HFFc6 (cell line): ENCODE measurements at regions not wholly inside any gene's neighbourhood (a gene's known extent, or its start where the extent isn't known, plus 50 kb on each side); places are given as distances from the start of the nearest gene placed in this dataset.
"Not testable (repeated sequence)": the region's sequence is repeated elsewhere in the genome, so short reads cannot be mapped to it uniquely, and the experiment has no call there.

Experiments
- DNase-seq: peaks from one replicate; pipeline ENCODE4 v3.0.0-alpha.2; 2018
- H3K27ac Mint-ChIP-seq: 2 replicates; pipeline ENCODE4 v1.8.0; 2020; ENCODE audit warnings: mild to moderate bottlenecking, mixed read lengths
- H3K27me3 Mint-ChIP-seq: 2 replicates; pipeline ENCODE4 v1.8.0; 2021; ENCODE audit warnings: mild to moderate bottlenecking, moderate library complexity, mixed read lengths; ENCODE audit not compliant: insufficient read depth
- H3K36me3 Mint-ChIP-seq: 2 replicates; pipeline ENCODE4 v1.8.0; 2021; ENCODE audit warnings: low read depth, mixed read lengths
- H3K4me1 Mint-ChIP-seq: 2 replicates; pipeline ENCODE4 v1.8.0; 2020; ENCODE audit warnings: low read depth, mixed read lengths
- H3K4me3 Mint-ChIP-seq: 2 replicates; pipeline ENCODE4 v1.8.0; 2020; ENCODE audit warnings: mild to moderate bottlenecking, moderate library complexity, mixed read lengths
- H3K9me3 Mint-ChIP-seq: 2 replicates; pipeline ENCODE4 v1.8.0; 2020; ENCODE audit warnings: mild to moderate bottlenecking, mixed read lengths
- TF ChIP-seq, protein P1 (sequence below): fragments of 200-600 bp; sonication (generic); IDR thresholded peaks from 2 replicates; pipeline ENCODE4 v1.5.0; 2021; ENCODE audit warnings: antibody characterized with exemption, mild to moderate bottlenecking

DNA sequence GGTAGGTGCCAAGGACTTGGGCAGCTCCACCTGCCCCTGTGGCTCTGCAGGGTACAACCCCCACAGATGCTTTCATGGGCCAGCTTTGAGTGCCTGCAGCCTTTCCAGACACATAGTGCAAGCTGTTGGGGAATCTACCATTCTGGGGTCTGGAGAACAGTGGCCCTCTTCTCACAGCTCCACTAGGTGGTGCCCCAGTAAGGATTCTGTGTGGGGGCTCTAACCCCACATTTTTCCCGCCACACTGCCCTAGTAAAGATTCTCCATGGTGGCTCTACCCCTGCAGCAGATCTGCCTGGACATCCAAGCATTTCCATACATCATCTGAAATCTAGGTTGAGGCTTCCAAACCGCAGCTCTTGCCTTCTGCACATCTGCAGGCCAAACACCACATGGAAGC is 149.7 kb upstream of the FNDC3A start:
- H3K4me1 Mint-ChIP-seq, result peaks cover 6% of the 10 kb centered on the region
- H3K36me3 Mint-ChIP-seq, result peaks cover 9% of the 10 kb centered on the region
- peaks cover 16% of the 10 kb centered on the region for H3K9me3 Mint-ChIP-seq

DNA sequence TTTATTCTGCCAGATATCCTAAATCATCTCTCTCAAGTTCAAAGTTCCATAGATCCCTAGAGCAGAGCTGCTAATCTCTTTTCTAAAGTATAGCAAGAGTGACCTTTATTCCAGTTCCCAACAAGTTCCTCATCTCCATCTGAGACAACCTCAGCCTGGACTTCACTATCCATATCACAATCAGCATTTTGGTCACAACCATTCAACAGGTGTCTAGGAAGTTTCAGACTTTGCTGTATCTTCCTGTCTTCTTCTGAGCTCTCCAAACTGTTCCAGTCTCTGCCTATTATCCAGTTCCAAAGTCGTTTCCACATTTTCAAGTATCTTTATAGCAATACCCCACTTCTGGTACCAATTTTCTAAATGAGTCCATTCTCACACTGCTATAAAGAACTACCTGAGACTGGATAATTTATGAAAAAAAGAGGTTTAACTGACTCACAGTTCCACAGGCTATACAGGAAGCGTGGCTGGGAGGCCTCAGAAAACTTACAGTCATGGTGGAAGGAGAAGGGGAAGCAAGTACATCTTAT is 148.7 kb upstream of the FNDC3A start:
- not testable (repeated sequence) for H3K27me3 Mint-ChIP-seq, H3K4me1 Mint-ChIP-seq, H3K4me3 Mint-ChIP-seq, H3K27ac Mint-ChIP-seq, H3K36me3 Mint-ChIP-seq, DNase-seq
- peaks cover 18% of the 10 kb centered on the region for H3K9me3 Mint-ChIP-seq

More for the DNA sequence above, 149.7 kb upstream of the FNDC3A start:
- TF ChIP-seq, protein P1, sequence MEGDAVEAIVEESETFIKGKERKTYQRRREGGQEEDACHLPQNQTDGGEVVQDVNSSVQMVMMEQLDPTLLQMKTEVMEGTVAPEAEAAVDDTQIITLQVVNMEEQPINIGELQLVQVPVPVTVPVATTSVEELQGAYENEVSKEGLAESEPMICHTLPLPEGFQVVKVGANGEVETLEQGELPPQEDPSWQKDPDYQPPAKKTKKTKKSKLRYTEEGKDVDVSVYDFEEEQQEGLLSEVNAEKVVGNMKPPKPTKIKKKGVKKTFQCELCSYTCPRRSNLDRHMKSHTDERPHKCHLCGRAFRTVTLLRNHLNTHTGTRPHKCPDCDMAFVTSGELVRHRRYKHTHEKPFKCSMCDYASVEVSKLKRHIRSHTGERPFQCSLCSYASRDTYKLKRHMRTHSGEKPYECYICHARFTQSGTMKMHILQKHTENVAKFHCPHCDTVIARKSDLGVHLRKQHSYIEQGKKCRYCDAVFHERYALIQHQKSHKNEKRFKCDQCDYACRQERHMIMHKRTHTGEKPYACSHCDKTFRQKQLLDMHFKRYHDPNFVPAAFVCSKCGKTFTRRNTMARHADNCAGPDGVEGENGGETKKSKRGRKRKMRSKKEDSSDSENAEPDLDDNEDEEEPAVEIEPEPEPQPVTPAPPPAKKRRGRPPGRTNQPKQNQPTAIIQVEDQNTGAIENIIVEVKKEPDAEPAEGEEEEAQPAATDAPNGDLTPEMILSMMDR, result no peak
- Mint-ChIP-seq H3K27me3 (peaks cover 11% of the 10 kb centered on the region), H3K27ac (no peak overlapping the region), H3K4me3 (no peak overlapping the region)
- no peak for DNase-seq

DNA sequence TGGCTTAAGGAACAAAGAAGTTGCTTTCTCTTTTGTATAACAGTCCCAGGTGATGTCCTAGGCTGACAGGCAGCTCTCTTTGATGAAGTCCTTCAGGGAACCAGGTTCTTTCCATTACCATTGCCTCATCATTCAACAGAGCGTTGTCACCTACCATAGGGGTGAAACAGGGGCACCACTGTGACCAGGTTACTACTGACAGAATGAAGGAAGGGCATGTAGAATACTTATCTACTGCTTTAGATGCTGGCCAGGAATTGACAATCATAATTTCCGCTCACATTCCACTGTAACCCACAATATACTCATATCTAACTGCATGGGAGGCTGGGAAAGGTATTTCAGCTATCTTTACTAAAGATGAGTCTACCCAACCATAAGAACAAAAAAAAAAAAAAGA is 148.0 kb upstream of the FNDC3A start:
- Mint-ChIP-seq H3K4me3 (no peak overlapping the region), H3K9me3 (peaks cover 25% of the 10 kb centered on the region), H3K27me3 (peaks cover 11% of the 10 kb centered on the region), H3K4me1 (peaks cover 6% of the 10 kb centered on the region), H3K36me3 (peaks cover 16% of the 10 kb centered on the region), H3K27ac (no peak overlapping the region)
- TF ChIP-seq, protein P1, result no peak
- no peak for DNase-seq

DNA sequence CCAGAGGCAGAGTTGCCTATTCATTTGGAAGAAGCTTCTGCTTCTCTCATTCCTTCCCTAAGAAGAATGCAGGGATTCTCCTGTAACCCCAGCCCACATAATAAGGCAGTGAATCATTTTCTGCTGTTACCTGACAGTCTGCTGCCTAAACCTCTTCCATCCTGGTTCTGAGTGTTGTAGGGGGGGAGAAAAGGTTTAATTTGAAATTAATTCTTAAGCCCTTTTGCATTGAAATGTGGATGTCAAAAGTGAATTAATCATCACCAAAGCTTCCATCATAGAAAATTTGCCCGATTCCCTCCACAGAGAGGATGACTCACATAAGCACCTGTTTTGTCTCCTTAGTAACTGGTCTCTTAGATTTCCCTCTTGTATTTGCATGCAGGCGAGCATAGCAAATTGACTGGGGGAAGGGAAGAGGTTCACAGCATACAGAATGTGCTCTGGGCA is 146.7 kb upstream of the FNDC3A start:
- H3K4me1 Mint-ChIP-seq, result peaks cover 6% of the 10 kb centered on the region
- TF ChIP-seq, protein P1, result no peak
- peaks cover 28% of the 10 kb centered on the region for H3K9me3 Mint-ChIP-seq
- no peak overlapping the region for H3K4me3 Mint-ChIP-seq
- peaks cover 16% of the 10 kb centered on the region for H3K36me3 Mint-ChIP-seq
- peaks cover 11% of the 10 kb centered on the region for H3K27me3 Mint-ChIP-seq
- H3K27ac Mint-ChIP-seq, result no peak overlapping the region
- DNase-seq, result no peak

DNA sequence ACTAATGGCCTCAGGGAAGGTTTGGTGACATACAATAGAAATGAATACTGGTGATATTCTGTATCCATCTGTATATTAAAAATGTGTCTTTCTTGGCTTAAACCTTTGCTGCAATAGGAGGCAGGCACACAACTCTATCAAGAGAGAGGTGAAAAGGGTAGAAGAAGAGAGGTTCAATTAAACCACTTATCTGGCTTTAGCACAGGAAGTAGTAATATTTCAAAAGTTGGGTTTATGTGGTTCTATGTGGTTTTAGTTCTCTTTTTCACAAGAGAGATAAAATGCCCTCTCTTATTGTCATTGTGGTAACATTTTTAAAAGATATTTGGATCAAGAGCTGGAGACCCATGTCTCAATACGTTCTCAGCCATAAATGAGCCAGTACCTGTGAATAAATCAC is 146.2 kb upstream of the FNDC3A start:
- TF ChIP-seq, protein P1, result no peak
- peaks cover 32% of the 10 kb centered on the region for H3K9me3 Mint-ChIP-seq
- H3K4me1 Mint-ChIP-seq, result peaks cover 6% of the 10 kb centered on the region
- H3K27me3 Mint-ChIP-seq, result peaks cover 11% of the 10 kb centered on the region
- no peak overlapping the region for H3K27ac Mint-ChIP-seq
- H3K4me3 Mint-ChIP-seq, result no peak overlapping the region
- peaks cover 16% of the 10 kb centered on the region for H3K36me3 Mint-ChIP-seq
- no peak for DNase-seq

DNA sequence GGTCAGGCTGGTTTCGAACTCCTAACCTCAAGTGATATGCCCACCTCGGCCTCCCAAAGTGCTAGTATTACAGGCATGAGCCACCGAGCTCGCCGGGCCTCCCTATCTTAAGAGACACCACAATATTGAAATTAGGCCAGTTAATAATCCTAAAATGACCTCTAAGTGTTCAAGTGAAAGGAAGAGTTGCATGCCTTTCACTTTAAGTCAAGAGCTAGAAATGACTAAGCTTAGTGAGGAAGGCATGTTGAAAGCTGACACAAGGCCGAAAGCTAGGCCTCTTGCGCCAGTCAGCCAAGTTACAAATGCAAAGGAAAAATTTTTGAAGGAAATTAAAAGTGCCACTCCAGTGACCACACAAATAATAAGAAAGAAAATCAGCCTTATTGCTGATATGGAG is 144.5 kb upstream of the FNDC3A start:
- DNase-seq, result no peak
- peaks cover 11% of the 10 kb centered on the region for H3K27me3 Mint-ChIP-seq
- peaks cover 20% of the 10 kb centered on the region for H3K36me3 Mint-ChIP-seq
- TF ChIP-seq, protein P1, result no peak
- peaks cover 31% of the 10 kb centered on the region for H3K9me3 Mint-ChIP-seq
- no peak overlapping the region for H3K4me3 Mint-ChIP-seq
- no peak overlapping the region for H3K27ac Mint-ChIP-seq
- peaks cover 6% of the 10 kb centered on the region for H3K4me1 Mint-ChIP-seq
